ENCODE measurements at regions not wholly inside any gene's neighbourhood (a gene's known extent, or its start where the extent isn't known, plus 50 kb on each side); places are given as distances from the start of the nearest gene placed in this dataset.

- ATAC-seq (ENCODE audit: poor library complexity), result no peak
- CTCF ChIA-PET, result no interaction called here
- no peaks in the 10 kb centered on the region for H3K4me1 Mint-ChIP-seq (ENCODE audit: low read depth)
These were observed 118.2 kb upstream of the C7orf33 start for GRCh38 chr7:148472406-148472805.

GRCh38 chr7:148473703-148474480 is 116.7 kb upstream of the C7orf33 start:
- peaks cover 16% of the 10 kb centered on the region for H3K27me3 Mint-ChIP-seq
- ATAC-seq (ENCODE audit: poor library complexity) (no peak), DNase-seq (no peak)
- Histone ChIP-seq H3K36me3 (ENCODE audit: insufficient read depth, low read length) (no peaks in the 10 kb centered on the region), H3K4me3 (ENCODE audit: low read length) (no peak overlapping the region), H3K4me1 (ENCODE audit: insufficient read depth, low read length) (no peaks in the 10 kb centered on the region), H3K27me3 (ENCODE audit: control insufficient read depth in 1 of 2, insufficient read depth in 2 of 2, low read length in 2 of 2) (no peaks in the 10 kb centered on the region), H3K9me3 (ENCODE audit: control insufficient read depth in 1 of 2, insufficient read depth in 1 of 2, low read length in 2 of 2) (no peaks in the 10 kb centered on the region), H3K27ac (ENCODE audit: low read depth in 1 of 2, low read length in 2 of 2) (no peak overlapping the region)
- ChIA-PET POLR2A (no interaction called here), CTCF (no interaction called here)
- no peak for TF ChIP-seq CTCF (IDR thresholded peaks at IDR 0.05)
- intact Hi-C loops (cut with DNase I, micrococcal nuclease), result no loop called here
- no peaks in the 10 kb centered on the region for H3K36me3 Mint-ChIP-seq (ENCODE audit: low read depth)
- H3K4me3 Mint-ChIP-seq, result no peak overlapping the region
- H3K9me3 Mint-ChIP-seq, result no peaks in the 10 kb centered on the region
- no peak overlapping the region for H3K27ac Mint-ChIP-seq
- H3K4me1 Mint-ChIP-seq (ENCODE audit: low read depth), result no peaks in the 10 kb centered on the region

More at GRCh38 chr7:148472406-148472805, 118.2 kb upstream of the C7orf33 start:
- Histone ChIP-seq H3K9me3 (ENCODE audit: control insufficient read depth in 1 of 2, insufficient read depth in 1 of 2, low read length in 2 of 2) (no peaks in the 10 kb centered on the region), H3K36me3 (ENCODE audit: insufficient read depth, low read length) (no peaks in the 10 kb centered on the region), H3K4me3 (ENCODE audit: low read length) (no peak overlapping the region), H3K27ac (ENCODE audit: low read depth in 1 of 2, low read length in 2 of 2) (no peak overlapping the region), H3K4me1 (ENCODE audit: insufficient read depth, low read length) (no peaks in the 10 kb centered on the region), H3K27me3 (ENCODE audit: control insufficient read depth in 1 of 2, insufficient read depth in 2 of 2, low read length in 2 of 2) (peaks cover 0 to 2% of the 10 kb centered on the region in 2 experiments)
- no peak for TF ChIP-seq CTCF (IDR thresholded peaks at IDR 0.05)
- POLR2A ChIA-PET, result no interaction called here
- Mint-ChIP-seq H3K27ac (no peak overlapping the region), H3K36me3 (ENCODE audit: low read depth) (no peaks in the 10 kb centered on the region), H3K27me3 (peaks cover 16% of the 10 kb centered on the region), H3K9me3 (no peaks in the 10 kb centered on the region), H3K4me3 (no peak overlapping the region)
- intact Hi-C loops (cut with DNase I, micrococcal nuclease), result no loop called here
- DNase-seq, result no peak

- no peak for TF ChIP-seq CTCF (IDR thresholded peaks at IDR 0.05)
- no peaks in the 10 kb centered on the region for H3K27me3 ChIP-seq (ENCODE audit: control insufficient read depth in 1 of 2, insufficient read depth in 2 of 2, low read length in 2 of 2)
These were observed 116.0 kb upstream of the C7orf33 start for GRCh38 chr7:148474481-148475025.

More at GRCh38 chr7:148474481-148475025, 116.0 kb upstream of the C7orf33 start:
- Histone ChIP-seq H3K27ac (ENCODE audit: low read depth in 1 of 2, low read length in 2 of 2) (no peak overlapping the region), H3K9me3 (ENCODE audit: control insufficient read depth in 1 of 2, insufficient read depth in 1 of 2, low read length in 2 of 2) (no peaks in the 10 kb centered on the region), H3K4me3 (ENCODE audit: low read length) (no peak overlapping the region), H3K4me1 (ENCODE audit: insufficient read depth, low read length) (no peaks in the 10 kb centered on the region), H3K36me3 (ENCODE audit: insufficient read depth, low read length) (no peaks in the 10 kb centered on the region)
- intact Hi-C loops (cut with DNase I, micrococcal nuclease), result no loop called here
- no peak for ATAC-seq (ENCODE audit: poor library complexity)
- POLR2A ChIA-PET, result no interaction called here
- Mint-ChIP-seq H3K9me3 (no peaks in the 10 kb centered on the region), H3K27me3 (peaks cover 16% of the 10 kb centered on the region), H3K4me3 (no peak overlapping the region), H3K36me3 (ENCODE audit: low read depth) (no peaks in the 10 kb centered on the region), H3K4me1 (ENCODE audit: low read depth) (no peaks in the 10 kb centered on the region), H3K27ac (no peak overlapping the region)
- DNase-seq, result no peak
- CTCF ChIA-PET, result no interaction called here
